ENCODE measurements at regions not wholly inside any gene's neighbourhood (a gene's known extent, or its start where the extent isn't known, plus 50 kb on each side); places are given as distances from the start of the nearest gene placed in this dataset.

GRCh38 chr5:57836331-57836730 is 353.7 kb upstream of the ACTBL2 start:
- no peak for TF ChIP-seq POLR2A (IDR thresholded peaks at IDR 0.05)
- no peak for TF ChIP-seq CTCF (IDR thresholded peaks at IDR 0.05)
